HCT116 (cell line): ENCODE measurements at regions not wholly inside any gene's neighbourhood (a gene's known extent, or its start where the extent isn't known, plus 50 kb on each side); places are given as distances from the start of the nearest gene placed in this dataset.

ENCODE experiments used
- ATAC-seq: fragments of 200-7000 bp; cut with Tn5 transposase; 2 replicates; pipeline ENCODE4 v1.9.1; 2020; ENCODE audit warnings: mild to moderate bottlenecking, moderate library complexity
- BruUV-seq: library from RNA; stranded (reverse); fragments of 400-500 nt; replicated peaks from 2 replicates; lab custom pipeline; 2021; lab: Mats Ljungman, UMichigan
- CTCF ChIA-PET: fragments of 300-600 bp; sonication (Branson Sonifier 250); formaldehyde crosslinking; loops from one replicate; lab custom pipeline; 2021; ENCODE audit warnings: antibody characterized with exemption; lab: Charles Lee
- POLR2A ChIA-PET: fragments of 300-600, 350-600 bp; sonication (Branson Sonifier 250); formaldehyde crosslinking; loops from one replicate; lab custom pipeline; 2021; ENCODE audit warnings: antibody characterized with exemption; lab: Charles Lee
- RAD21 ChIA-PET, 2 experiments: fragments of 300-600 bp; sonication (Branson Sonifier 250); formaldehyde crosslinking; loops; one replicate each; lab custom pipeline; 2023; ENCODE audit warnings: low total read pairs in 2 of 2; ENCODE audit not compliant: uncharacterized antibody in 2 of 2, unreplicated experiment in 2 of 2, low non-redundant PET in 1 of 2; lab: Charles Lee
- DNase-seq: peaks from one replicate; pipeline ENCODE4 v3.0.0-alpha.2; 2010; ENCODE audit warnings: low read depth, low spot score
- H2AFZ ChIP-seq: fragments of 200-600 bp; shearing (Covaris generic), sonication (generic); 2 replicates; pipeline ENCODE4 v1.6.1; 2017; ENCODE audit warnings: low read depth, mixed run types, mixed read lengths, antibody characterized with exemption, low read length; ENCODE audit not compliant: poor library complexity, severe bottlenecking
- H3K27ac ChIP-seq: 2 replicates; pipeline ENCODE4 v1.5.1; 2012; ENCODE audit warnings: low read depth, low read length
- H3K27me3 ChIP-seq: fragments of 200-600 bp; sonication (generic); 2 replicates; pipeline ENCODE4 v1.6.1; 2016; ENCODE audit warnings: mixed run types, low read length, mixed read lengths; ENCODE audit not compliant: insufficient read depth
- H3K36me3 ChIP-seq, 2 experiments: fragments of 200-500 bp in 1 of 2; fragments of 200-600 bp in 1 of 2; sonication (Bioruptor generic) in 1 of 2; sonication (generic) in 1 of 2; 2 replicates each; pipeline versions ENCODE4 v1.5.1 to v1.6.1; 2014 to 2016; ENCODE audit warnings: low read length in 2 of 2, inconsistent platforms in 1 of 2, mixed read lengths in 1 of 2, mixed run types in 1 of 2; ENCODE audit not compliant: insufficient read depth in 2 of 2, control insufficient read depth in 1 of 2
- H3K4me1 ChIP-seq, 2 experiments: fragments of 200-600 bp in 1 of 2; sonication (generic) in 1 of 2; 2 replicates each; pipeline versions ENCODE4 v1.5.1 to v1.6.1; 2012 to 2017; ENCODE audit warnings: low read length in 2 of 2, inconsistent platforms in 1 of 2, mild to moderate bottlenecking in 1 of 2, mixed read lengths in 1 of 2, mixed run types in 1 of 2, moderate library complexity in 1 of 2; ENCODE audit not compliant: insufficient read depth in 2 of 2, control insufficient read depth in 1 of 2
- H3K4me2 ChIP-seq: fragments of 200-600 bp; sonication (generic); 2 replicates; pipeline ENCODE4 v1.6.1; 2017; ENCODE audit warnings: mixed run types, low read length, mixed read lengths
- H3K4me3 ChIP-seq, 2 experiments: fragments of 200-600 bp in 1 of 2; sonication (generic) in 1 of 2; replicated peaks in 1 of 2; 2 replicates each; pipeline ENCODE4 v1.5.1; 2011 to 2016; ENCODE audit warnings: low read length in 2 of 2, control low read depth in 1 of 2, low read depth in 1 of 2, mild to moderate bottlenecking in 1 of 2, mixed read lengths in 1 of 2, mixed run types in 1 of 2
- H3K79me2 ChIP-seq: fragments of 200-600 bp; sonication (generic); 2 replicates; pipeline ENCODE4 v1.6.1; 2017; ENCODE audit warnings: mild to moderate bottlenecking, mixed run types, low read length, moderate library complexity, mixed read lengths; ENCODE audit not compliant: insufficient read depth
- H3K9ac ChIP-seq: fragments of 200-600 bp; sonication (generic); 2 replicates; pipeline ENCODE4 v1.6.1; 2016; ENCODE audit warnings: low read length, mixed read lengths
- H3K9me2 ChIP-seq: fragments of 200-600 bp; sonication (generic), shearing (Covaris generic); 2 replicates; pipeline ENCODE4 v1.6.1; 2017; ENCODE audit warnings: mixed run types, mild to moderate bottlenecking, moderate library complexity; ENCODE audit not compliant: insufficient read depth
- H3K9me3 ChIP-seq, 2 experiments: fragments of 200-500 bp in 1 of 2; fragments of 200-600 bp in 1 of 2; sonication (Bioruptor generic) in 1 of 2; sonication (generic) in 1 of 2; 2 replicates each; pipeline ENCODE4 v1.6.1; 2014 to 2017; ENCODE audit warnings: low read length in 2 of 2, mixed read lengths in 2 of 2, inconsistent platforms in 1 of 2, low read depth in 1 of 2, mild to moderate bottlenecking in 1 of 2, mixed run types in 1 of 2, moderate library complexity in 1 of 2; ENCODE audit not compliant: control insufficient read depth in 1 of 2, insufficient read depth in 1 of 2
- H4K20me1 ChIP-seq: fragments of 200-600 bp; sonication (generic), shearing (Covaris generic); 2 replicates; pipeline ENCODE4 v1.6.1; 2017; ENCODE audit warnings: mixed run types, mild to moderate bottlenecking, moderate library complexity; ENCODE audit not compliant: insufficient read depth
- CBX3 ChIP-seq: IDR thresholded peaks from 2 replicates; pipeline ENCODE4 v1.6.1; 2012; ENCODE audit warnings: low read depth
- EZH2phosphoT487 ChIP-seq: fragments of 200-600 bp; IDR thresholded peaks from 2 replicates; pipeline ENCODE4 v1.6.1; 2018; ENCODE audit warnings: antibody characterized with exemption, borderline replicate concordance
- JUND ChIP-seq: IDR thresholded peaks from 2 replicates; pipeline ENCODE4 v1.6.1; 2012
- REST ChIP-seq: IDR thresholded peaks from 2 replicates; pipeline ENCODE4 v1.6.1; 2012; ENCODE audit warnings: low read depth
- TCF7L2 ChIP-seq: IDR thresholded peaks from 2 replicates; pipeline ENCODE4 v1.7.0; 2011; ENCODE audit warnings: borderline replicate concordance, inconsistent platforms; ENCODE audit not compliant: insufficient read depth, insufficient read length; ENCODE audit errors: extremely low read depth
- ZFX ChIP-seq: fragments of 450-650 bp; IDR thresholded peaks from 2 replicates; pipeline ENCODE4 v1.6.1; 2017
- ZNF274 ChIP-seq: fragments of 200-500 bp; sonication (Bioruptor generic); IDR thresholded peaks from 2 replicates; pipeline ENCODE4 v1.6.1; 2014; ENCODE audit warnings: mild to moderate bottlenecking, low read depth, low read length, inconsistent platforms
- intact Hi-C: fragments of 100-400 bp; cut with micrococcal nuclease; formaldehyde crosslinking; loops from 2 replicates; pipeline ENCODE4 v1.10.0; 2022
- TF ChIP-seq, protein P1 (sequence below), 3 experiments: fragments of 200-600 bp in 1 of 3; sonication (generic) in 1 of 3; IDR thresholded peaks in 2 of 3; conservative IDR thresholded peaks in 1 of 3; 2 replicates each; pipeline ENCODE4 v1.5.1; 2012 to 2017; ENCODE audit warnings: low read depth in 2 of 3, low read length in 2 of 3, antibody characterized with exemption in 1 of 3, borderline replicate concordance in 1 of 3, control low read depth in 1 of 3, mild to moderate bottlenecking in 1 of 3, mixed read lengths in 1 of 3, mixed run types in 1 of 3, moderate library complexity in 1 of 3; ENCODE audit not compliant: insufficient read depth in 1 of 3

- TF ChIP-seq, protein P1, sequence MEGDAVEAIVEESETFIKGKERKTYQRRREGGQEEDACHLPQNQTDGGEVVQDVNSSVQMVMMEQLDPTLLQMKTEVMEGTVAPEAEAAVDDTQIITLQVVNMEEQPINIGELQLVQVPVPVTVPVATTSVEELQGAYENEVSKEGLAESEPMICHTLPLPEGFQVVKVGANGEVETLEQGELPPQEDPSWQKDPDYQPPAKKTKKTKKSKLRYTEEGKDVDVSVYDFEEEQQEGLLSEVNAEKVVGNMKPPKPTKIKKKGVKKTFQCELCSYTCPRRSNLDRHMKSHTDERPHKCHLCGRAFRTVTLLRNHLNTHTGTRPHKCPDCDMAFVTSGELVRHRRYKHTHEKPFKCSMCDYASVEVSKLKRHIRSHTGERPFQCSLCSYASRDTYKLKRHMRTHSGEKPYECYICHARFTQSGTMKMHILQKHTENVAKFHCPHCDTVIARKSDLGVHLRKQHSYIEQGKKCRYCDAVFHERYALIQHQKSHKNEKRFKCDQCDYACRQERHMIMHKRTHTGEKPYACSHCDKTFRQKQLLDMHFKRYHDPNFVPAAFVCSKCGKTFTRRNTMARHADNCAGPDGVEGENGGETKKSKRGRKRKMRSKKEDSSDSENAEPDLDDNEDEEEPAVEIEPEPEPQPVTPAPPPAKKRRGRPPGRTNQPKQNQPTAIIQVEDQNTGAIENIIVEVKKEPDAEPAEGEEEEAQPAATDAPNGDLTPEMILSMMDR (IDR thresholded peaks at IDR 0.05 in 2 of 3, conservative IDR thresholded peaks at IDR 0.05 in 1 of 3; ENCODE audit: borderline replicate concordance in 1 of 3, insufficient read depth in 1 of 3, low read depth in 2 of 3, low read length in 2 of 3) = no peak
- no peak for TF ChIP-seq EZH2phosphoT487
- TF ChIP-seq JUND = no peak
Observed at GRCh38 chr4:62292911-62293310, 1092.8 kb downstream of the ADGRL3 start (continued).

DNA sequence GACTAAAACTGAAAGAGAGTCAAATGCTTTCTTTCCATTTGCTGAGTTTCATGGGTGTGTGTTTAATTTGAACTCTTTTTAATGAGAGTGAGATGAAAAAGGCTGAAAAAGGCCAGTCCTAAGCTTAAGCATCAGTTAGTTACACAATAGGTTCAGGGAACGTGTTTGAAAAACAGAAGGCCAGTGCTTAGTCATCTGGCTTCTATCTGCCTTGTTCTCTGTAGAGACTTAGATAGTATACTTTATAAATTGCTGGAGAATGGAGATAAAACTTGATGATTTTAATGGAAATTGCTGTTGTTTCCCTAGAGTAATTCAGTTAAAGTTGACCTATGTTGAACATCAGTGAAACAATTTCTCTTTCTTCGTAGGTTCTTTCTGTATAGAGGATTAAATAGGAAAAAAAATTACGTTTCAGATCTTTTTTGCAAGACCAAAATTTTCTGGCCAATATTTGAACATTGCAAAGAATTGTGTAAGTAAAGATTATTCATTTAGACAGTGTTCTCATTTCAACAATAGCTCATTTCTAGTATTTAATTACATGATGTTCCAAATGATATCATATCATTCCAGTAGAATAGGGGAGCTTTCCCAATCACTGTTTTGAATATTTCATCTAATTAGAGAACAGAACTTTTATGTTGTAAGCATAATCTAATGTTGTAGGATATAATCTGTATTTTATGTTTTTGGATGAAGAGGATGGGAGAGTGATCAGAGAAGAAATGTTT is 1088.8 kb downstream of the ADGRL3 start:
- no peak for DNase-seq
- TF ChIP-seq ZNF274 = no peak
- TF ChIP-seq ZFX = no peak
- TF ChIP-seq REST = no peak
- no peak for TF ChIP-seq JUND
- no peak for TF ChIP-seq CBX3
- TF ChIP-seq TCF7L2 = no peak
- H3K9me3 ChIP-seq = peaks cover 7 to 23% of the 10 kb centered on the region in 2 experiments; a peak in 2 of 4 replicates
- BruUV-seq = no TSS peak
- no peak for ATAC-seq
- H3K4me3 ChIP-seq = no peak overlapping the region
- H4K20me1 ChIP-seq = no peaks in the 10 kb centered on the region
- POLR2A ChIA-PET = no interaction called here
- RAD21 ChIA-PET = no interaction called here
- H3K4me1 ChIP-seq = no peaks in the 10 kb centered on the region
- H3K27ac ChIP-seq = no peak overlapping the region
- no peaks in the 10 kb centered on the region for H3K27me3 ChIP-seq
- H3K4me2 ChIP-seq = no peak overlapping the region
- intact Hi-C loops = no loop called here
- H3K9ac ChIP-seq = no peak overlapping the region
- H3K36me3 ChIP-seq = no peaks in the 10 kb centered on the region
- H3K9me2 ChIP-seq = no peaks in the 10 kb centered on the region
- no peak overlapping the region for H2AFZ ChIP-seq
- CTCF ChIA-PET = no interaction called here
- H3K79me2 ChIP-seq = no peaks in the 10 kb centered on the region
